ENCODE measurements at regions not wholly inside any gene's neighbourhood (a gene's known extent, or its start where the extent isn't known, plus 50 kb on each side); places are given as distances from the start of the nearest gene placed in this dataset.

- no peaks in the 10 kb centered on the region for H4K20me1 ChIP-seq (replicated peaks; ENCODE audit: control insufficient read depth, extremely low read depth, insufficient read depth, low read length)
- no peak overlapping the region for H3K9ac ChIP-seq (replicated peaks; ENCODE audit: extremely low read depth, insufficient read depth, low read length)
- H3K79me2 ChIP-seq (ENCODE audit: control insufficient read depth, insufficient read depth, low read length), result no peaks in the 10 kb centered on the region
- FAIRE-seq (no peak), DNase-seq (ENCODE audit: low read depth, low spot score) (no peak)
- POLR2A ChIA-PET, result no interaction called here
- no peak overlapping the region for H3K27ac ChIP-seq (ENCODE audit: insufficient read depth, low read depth, low read length)
- H3K36me3 ChIP-seq (ENCODE audit: control insufficient read depth in 2 of 2, extremely low read depth in 1 of 2, insufficient read depth in 2 of 2, low read length in 2 of 2), result no peaks in the 10 kb centered on the region
- no TSS peak for BruUV-seq (replicated peaks)
- no peak overlapping the region for H2AFZ ChIP-seq (ENCODE audit: low read depth, low read length)
- H3K4me3 ChIP-seq (replicated peaks in 1 of 3; ENCODE audit: insufficient read depth in 1 of 3, low read depth in 1 of 3, low read length in 3 of 3), result no peak overlapping the region
- no peak for TF ChIP-seq MYC (IDR thresholded peaks at IDR 0.05; ENCODE audit: low read depth, low read length)
- TF ChIP-seq, protein P1, sequence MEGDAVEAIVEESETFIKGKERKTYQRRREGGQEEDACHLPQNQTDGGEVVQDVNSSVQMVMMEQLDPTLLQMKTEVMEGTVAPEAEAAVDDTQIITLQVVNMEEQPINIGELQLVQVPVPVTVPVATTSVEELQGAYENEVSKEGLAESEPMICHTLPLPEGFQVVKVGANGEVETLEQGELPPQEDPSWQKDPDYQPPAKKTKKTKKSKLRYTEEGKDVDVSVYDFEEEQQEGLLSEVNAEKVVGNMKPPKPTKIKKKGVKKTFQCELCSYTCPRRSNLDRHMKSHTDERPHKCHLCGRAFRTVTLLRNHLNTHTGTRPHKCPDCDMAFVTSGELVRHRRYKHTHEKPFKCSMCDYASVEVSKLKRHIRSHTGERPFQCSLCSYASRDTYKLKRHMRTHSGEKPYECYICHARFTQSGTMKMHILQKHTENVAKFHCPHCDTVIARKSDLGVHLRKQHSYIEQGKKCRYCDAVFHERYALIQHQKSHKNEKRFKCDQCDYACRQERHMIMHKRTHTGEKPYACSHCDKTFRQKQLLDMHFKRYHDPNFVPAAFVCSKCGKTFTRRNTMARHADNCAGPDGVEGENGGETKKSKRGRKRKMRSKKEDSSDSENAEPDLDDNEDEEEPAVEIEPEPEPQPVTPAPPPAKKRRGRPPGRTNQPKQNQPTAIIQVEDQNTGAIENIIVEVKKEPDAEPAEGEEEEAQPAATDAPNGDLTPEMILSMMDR (IDR thresholded peaks at IDR 0.05; ENCODE audit: extremely low read depth in 1 of 2, insufficient read depth in 1 of 2, low read depth in 1 of 2, low read length in 2 of 2), result no peak
- no peak for TF ChIP-seq JUN (IDR thresholded peaks at IDR 0.05; ENCODE audit: borderline replicate concordance, insufficient read depth, insufficient read length, low read depth)
- TF ChIP-seq EZH2 (IDR thresholded peaks at IDR 0.05; ENCODE audit: borderline replicate concordance, low read depth, low read length, severe bottlenecking), result no peak
- TF ChIP-seq GATA2 (IDR thresholded peaks at IDR 0.05; ENCODE audit: insufficient read depth, insufficient read length, low read depth, low read length), result no peak
- no peak for TF ChIP-seq POLR2AphosphoS5 (IDR thresholded peaks at IDR 0.05; ENCODE audit: insufficient read depth, low read depth, low read length)
- TF ChIP-seq FOS (IDR thresholded peaks at IDR 0.05; ENCODE audit: borderline replicate concordance, insufficient read depth, low read length), result no peak
- TF ChIP-seq, protein P2, sequence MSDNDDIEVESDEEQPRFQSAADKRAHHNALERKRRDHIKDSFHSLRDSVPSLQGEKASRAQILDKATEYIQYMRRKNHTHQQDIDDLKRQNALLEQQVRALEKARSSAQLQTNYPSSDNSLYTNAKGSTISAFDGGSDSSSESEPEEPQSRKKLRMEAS (IDR thresholded peaks at IDR 0.05; ENCODE audit: insufficient read depth, insufficient read length), result no peak
- no peak for TF ChIP-seq POLR2A (IDR thresholded peaks at IDR 0.05; ENCODE audit: low read depth, low read length)
- CTCF ChIA-PET, result interaction anchor here (1.1 kb wide), 1 partner anchor 29 kb away, joined by 3 read pairs; no protein-coding TSS in a partner anchor
- dilution Hi-C loops (cut with MboI; ENCODE audit: extremely low pct_ligation_motif_present, low sequenced_read_pairs) (no loop called here), intact Hi-C loops (cut with micrococcal nuclease) (no loop called here)
- no peaks in the 10 kb centered on the region for H3K9me3 ChIP-seq (replicated peaks; ENCODE audit: control insufficient read depth, insufficient read depth, low read length)
- no peaks in the 10 kb centered on the region for H3K27me3 ChIP-seq (ENCODE audit: control insufficient read depth in 2 of 2, insufficient read depth in 2 of 2, low read length in 2 of 2)
- no peak overlapping the region for H3K4me2 ChIP-seq (ENCODE audit: insufficient read depth, low read length)
- no peaks in the 10 kb centered on the region for H3K4me1 ChIP-seq (ENCODE audit: control insufficient read depth, extremely low read depth, insufficient read depth, low read length)
- H3K9me1 ChIP-seq (replicated peaks; ENCODE audit: control insufficient read depth, extremely low read depth, insufficient read depth, low read length), result no peaks in the 10 kb centered on the region
These were observed 612.9 kb downstream of the CCER1 start for GRCh38 chr12:90342081-90342480.
